Fibroblast of mammary gland (primary cell): ENCODE measurements at regions not wholly inside any gene's neighbourhood (a gene's known extent, or its start where the extent isn't known, plus 50 kb on each side); places are given as distances from the start of the nearest gene placed in this dataset.

Experiments used
- DNase-seq: peaks from one replicate; pipeline ENCODE4 v3.0.0-alpha.2; 2010; ENCODE audit warnings: low read depth
- H3K4me3 ChIP-seq: 2 replicates; pipeline ENCODE4 v1.5.1; 2011; ENCODE audit warnings: low read depth, mild to moderate bottlenecking, low read length, moderate library complexity; ENCODE audit not compliant: control insufficient read depth
- CTCF ChIP-seq: conservative IDR thresholded peaks from 2 replicates; pipeline ENCODE4 v1.5.1; 2011; ENCODE audit warnings: low read depth, low read length, inconsistent platforms; ENCODE audit not compliant: control insufficient read depth, insufficient read depth

GRCh38 chr6:4371207-4371921, 236.0 kb upstream of the ECI2 start:
- TF ChIP-seq CTCF, result no peak
- peak; percentile 86 for DNase-seq
- H3K4me3 ChIP-seq, result no peak overlapping the region

- peak; percentile 98 for DNase-seq
- TF ChIP-seq CTCF, result peak; percentile 16
- no peak overlapping the region for H3K4me3 ChIP-seq
These were observed 234.7 kb upstream of the ECI2 start for GRCh38 chr6:4370066-4370465.

GRCh38 chr6:4369616-4370015, 234.2 kb upstream of the ECI2 start:
- TF ChIP-seq CTCF, result no peak
- peak; percentile 89 for DNase-seq
- H3K4me3 ChIP-seq, result peak overlapping the region; percentile 13

- no peak for DNase-seq
- no peak overlapping the region for H3K4me3 ChIP-seq
- no peak for TF ChIP-seq CTCF
These were observed 233.3 kb upstream of the ECI2 start for GRCh38 chr6:4368649-4369048.

GRCh38 chr6:4367643-4368042, 232.3 kb upstream of the ECI2 start:
- DNase-seq, result no peak
- no peak for TF ChIP-seq CTCF
- no peak overlapping the region for H3K4me3 ChIP-seq

- no peak for TF ChIP-seq CTCF
- DNase-seq, result no peak
These were observed 231.4 kb upstream of the ECI2 start for GRCh38 chr6:4366635-4367395.

More at GRCh38 chr6:4366635-4367395, 231.4 kb upstream of the ECI2 start:
- H3K4me3 ChIP-seq, result no peak overlapping the region
